ENCODE measurements at regions not wholly inside any gene's neighbourhood (a gene's known extent, or its start where the extent isn't known, plus 50 kb on each side); places are given as distances from the start of the nearest gene placed in this dataset.

GRCh38 chr3:147493666-147494065 lies 84.5 kb downstream of the ZIC1 start:
- H3K4me3 ChIP-seq = no peak overlapping the region
- no peak for ATAC-seq
- intact Hi-C loops (cut with DNase I) = no loop called here
- no peaks in the 10 kb centered on the region for H3K27me3 ChIP-seq
- WGBS (ENCODE audit: insufficient coverage, low coverage, low lambda C conversion rate, missing lambda C conversion rate) = 73% methylated on average over 2 of the region's 2 CpGs
- no peaks in the 10 kb centered on the region for H3K9me3 ChIP-seq
- H3K36me3 ChIP-seq = no peaks in the 10 kb centered on the region
- TF ChIP-seq CTCF (IDR thresholded peaks at IDR 0.05) (no peak), POLR2A (IDR thresholded peaks at IDR 0.05) (no peak)
- H3K4me1 ChIP-seq = no peaks in the 10 kb centered on the region
- no peak for DNase-seq
- no peak overlapping the region for H3K27ac ChIP-seq

- DNase-seq (no peak), ATAC-seq (no peak)
- Histone ChIP-seq H3K4me1 (no peaks in the 10 kb centered on the region), H3K27ac (no peak overlapping the region), H3K9me3 (no peaks in the 10 kb centered on the region), H3K36me3 (no peaks in the 10 kb centered on the region), H3K27me3 (no peaks in the 10 kb centered on the region), H3K4me3 (no peak overlapping the region)
- intact Hi-C loops (cut with DNase I) = no loop called here
- no peak for TF ChIP-seq CTCF (IDR thresholded peaks at IDR 0.05)
- TF ChIP-seq POLR2A (IDR thresholded peaks at IDR 0.05) = no peak
- 76% methylated on average over 5 of the region's 5 CpGs for WGBS (ENCODE audit: insufficient coverage, low coverage, low lambda C conversion rate, missing lambda C conversion rate)
Measured at GRCh38 chr3:147497286-147497685, 88.1 kb downstream of the ZIC1 start.

GRCh38 chr3:147507638-147508286 lies 98.6 kb downstream of the ZIC1 start:
- TF ChIP-seq CTCF (IDR thresholded peaks at IDR 0.05) (no peak), POLR2A (IDR thresholded peaks at IDR 0.05) (no peak)
- Histone ChIP-seq H3K9me3 (no peaks in the 10 kb centered on the region), H3K27me3 (no peaks in the 10 kb centered on the region), H3K27ac (no peak overlapping the region), H3K4me3 (no peak overlapping the region), H3K36me3 (no peaks in the 10 kb centered on the region), H3K4me1 (no peaks in the 10 kb centered on the region)
- ATAC-seq (no peak), DNase-seq (no peak)
- 71% methylated on average over 3 of the region's 3 CpGs for WGBS (ENCODE audit: insufficient coverage, low coverage, low lambda C conversion rate, missing lambda C conversion rate)
- intact Hi-C loops (cut with DNase I) = no loop called here

GRCh38 chr3:147509448-147509847 lies 100.3 kb downstream of the ZIC1 start:
- intact Hi-C loops (cut with DNase I) = no loop called here
- no peak for DNase-seq
- TF ChIP-seq CTCF (IDR thresholded peaks at IDR 0.05) (no peak), POLR2A (IDR thresholded peaks at IDR 0.05) (no peak)

GRCh38 chr3:147513785-147514184 lies 104.6 kb downstream of the ZIC1 start:
- 43% methylated on average over 4 of the region's 5 CpGs for WGBS (ENCODE audit: insufficient coverage, low coverage, low lambda C conversion rate, missing lambda C conversion rate)
- no peak for TF ChIP-seq CTCF (IDR thresholded peaks at IDR 0.05)
- TF ChIP-seq POLR2A (IDR thresholded peaks at IDR 0.05) = no peak
- Histone ChIP-seq H3K4me1 (no peaks in the 10 kb centered on the region), H3K27me3 (no peaks in the 10 kb centered on the region), H3K4me3 (no peak overlapping the region), H3K9me3 (no peaks in the 10 kb centered on the region), H3K36me3 (no peaks in the 10 kb centered on the region), H3K27ac (no peak overlapping the region)
- intact Hi-C loops (cut with DNase I) = no loop called here
- ATAC-seq (no peak), DNase-seq (no peak)

More at GRCh38 chr3:147509448-147509847, 100.3 kb downstream of the ZIC1 start:
- Histone ChIP-seq H3K9me3 (no peaks in the 10 kb centered on the region), H3K27me3 (no peaks in the 10 kb centered on the region), H3K4me1 (no peaks in the 10 kb centered on the region), H3K36me3 (no peaks in the 10 kb centered on the region), H3K4me3 (no peak overlapping the region), H3K27ac (no peak overlapping the region)
- WGBS (ENCODE audit: insufficient coverage, low coverage, low lambda C conversion rate, missing lambda C conversion rate) = 53% methylated on average over 3 of the region's 3 CpGs
- ATAC-seq = no peak
